Body of pancreas (tissue), 4 donors: ENCODE measurements at regions not wholly inside any gene's neighbourhood (a gene's known extent, or its start where the extent isn't known, plus 50 kb on each side); places are given as distances from the start of the nearest gene placed in this dataset.
"Not testable (repeated sequence)": the region's sequence is repeated elsewhere in the genome, so short reads cannot be mapped to it uniquely, and the experiment has no call there.

Experiments
- ATAC-seq: fragments of 150-250 bp; one replicate; pipeline ENCODE4 v1.9.1; 2016
- DNase-seq, 4 donors: peaks; one replicate each; pipeline ENCODE4 v3.0.0-alpha.2; 2019
- H3K27ac ChIP-seq, 4 donors: fragments of 200-600 bp; sonication (generic); 1 replicate in 3 of 4; 2 replicates in 1 of 4; pipeline versions ENCODE4 v1.5.1 to v1.6.1; 2016 to 2019; ENCODE audit warnings: mild to moderate bottlenecking in 1 of 4, mixed read lengths in 1 of 4, moderate library complexity in 1 of 4
- H3K27me3 ChIP-seq, 2 donors: fragments of 200-600 bp; sonication (generic); one replicate each; pipeline ENCODE4 v1.6.0; 2016; ENCODE audit warnings: mild to moderate bottlenecking in 1 of 2
- H3K36me3 ChIP-seq, 2 donors: fragments of 200-600 bp; sonication (generic); replicated peaks in 1 of 2; 2 replicates each; pipeline ENCODE4 v1.5.1; 2016; ENCODE audit warnings: low read depth in 2 of 2; ENCODE audit not compliant: insufficient read depth in 1 of 2
- H3K4me1 ChIP-seq: fragments of 200-600 bp; sonication (generic); one replicate; pipeline ENCODE4 v1.6.0; 2016
- H3K4me3 ChIP-seq, 2 donors: fragments of 200-600 bp; sonication (generic); 1 replicate in 1 of 2; 2 replicates in 1 of 2; pipeline ENCODE4 v1.5.1; 2016 to 2019
- H3K9me3 ChIP-seq, 3 donors: fragments of 200-600 bp; sonication (generic); 1 replicate in 2 of 3; 2 replicates in 1 of 3; pipeline ENCODE4 v1.5.1; 2016
- CTCF ChIP-seq, 7 experiments: fragments of 450-650 bp in 4 of 7; fragments of 200-600 bp in 3 of 7; sonication (generic) in 3 of 7; IDR thresholded peaks; one replicate each; pipeline ENCODE4 v1.5.1; 2016 to 2019; ENCODE audit warnings: antibody characterized with exemption in 7 of 7
- POLR2A ChIP-seq, 3 donors: fragments of 450-650 bp; IDR thresholded peaks; one replicate each; pipeline ENCODE4 v1.6.1; 2016; ENCODE audit warnings: antibody characterized with exemption in 3 of 3, mild to moderate bottlenecking in 2 of 3
- WGBS, 2 donors: methylation state at CpG; one replicate each; pipeline ENCODE4 v1.1.5; 2017; 5-methylcytosine and 5-hydroxymethylcytosine counted together
- intact Hi-C: fragments of 100-400 bp; cut with DNase I; formaldehyde crosslinking; loops from one replicate; pipeline ENCODE4 v1.15.1; 2023

GRCh38 chr6:48597951-48598350 lies 487.0 kb upstream of the PTCHD4 start:
- TF ChIP-seq CTCF (IDR thresholded peaks at IDR 0.05): no peak
- TF ChIP-seq POLR2A (IDR thresholded peaks at IDR 0.05): no peak
- Histone ChIP-seq H3K4me3 (no peak overlapping the region), H3K36me3 (no peaks in the 10 kb centered on the region), H3K27ac (no peak overlapping the region), H3K4me1 (no peaks in the 10 kb centered on the region), H3K27me3 (no peaks in the 10 kb centered on the region), H3K9me3 (no peaks in the 10 kb centered on the region)
- WGBS, 2 donors: 49 to 51% methylated on average over 3 of the region's 3 CpGs
- ATAC-seq (no peak), DNase-seq (no peak)
- intact Hi-C loops: no loop called here

GRCh38 chr6:48596830-48597229 lies 485.8 kb upstream of the PTCHD4 start:
- intact Hi-C loops: no loop called here
- Histone ChIP-seq H3K27me3 (no peaks in the 10 kb centered on the region), H3K4me1 (no peaks in the 10 kb centered on the region), H3K27ac (no peak overlapping the region), H3K36me3 (no peaks in the 10 kb centered on the region), H3K4me3 (no peak overlapping the region), H3K9me3 (no peaks in the 10 kb centered on the region)
- DNase-seq (no peak), ATAC-seq (no peak)
- TF ChIP-seq CTCF (IDR thresholded peaks at IDR 0.05) (no peak), POLR2A (IDR thresholded peaks at IDR 0.05) (no peak)

GRCh38 chr6:48591158-48591557 lies 480.2 kb upstream of the PTCHD4 start:
- ATAC-seq, H3K4me3 ChIP-seq, DNase-seq, H3K27me3 ChIP-seq, intact Hi-C loops, H3K27ac ChIP-seq, H3K36me3 ChIP-seq, H3K4me1 ChIP-seq, H3K9me3 ChIP-seq: not testable (repeated sequence)

- H3K4me3 ChIP-seq: no peak overlapping the region
- H3K27me3 ChIP-seq: no peaks in the 10 kb centered on the region
- TF ChIP-seq CTCF (IDR thresholded peaks at IDR 0.05): no peak
- no peak for TF ChIP-seq POLR2A (IDR thresholded peaks at IDR 0.05)
- 28 to 45% methylated on average over 1 of the region's 1 CpG for WGBS, 2 donors
- DNase-seq (no peak), ATAC-seq (no peak)
- H3K9me3 ChIP-seq: no peaks in the 10 kb centered on the region
- no peaks in the 10 kb centered on the region for H3K4me1 ChIP-seq
- H3K27ac ChIP-seq: no peak overlapping the region
- no peaks in the 10 kb centered on the region for H3K36me3 ChIP-seq
- intact Hi-C loops: no loop called here
These were observed 473.8 kb upstream of the PTCHD4 start for GRCh38 chr6:48584846-48585245.

- ATAC-seq: no peak
- WGBS, 2 donors: 57 to 72% methylated on average over 3 of the region's 3 CpGs
- no peak for TF ChIP-seq CTCF (IDR thresholded peaks at IDR 0.05)
- TF ChIP-seq POLR2A (IDR thresholded peaks at IDR 0.05): no peak
These were observed 459.7 kb upstream of the PTCHD4 start for GRCh38 chr6:48570656-48571055.

More at GRCh38 chr6:48570656-48571055, 459.7 kb upstream of the PTCHD4 start:
- Histone ChIP-seq H3K27me3 (no peaks in the 10 kb centered on the region), H3K9me3 (no peaks in the 10 kb centered on the region), H3K36me3 (no peaks in the 10 kb centered on the region), H3K27ac (no peak overlapping the region), H3K4me1 (no peaks in the 10 kb centered on the region), H3K4me3 (no peak overlapping the region)
- no peak for DNase-seq
- intact Hi-C loops: no loop called here
